ENCODE measurements at regions not wholly inside any gene's neighbourhood (a gene's known extent, or its start where the extent isn't known, plus 50 kb on each side); places are given as distances from the start of the nearest gene placed in this dataset.

DNA sequence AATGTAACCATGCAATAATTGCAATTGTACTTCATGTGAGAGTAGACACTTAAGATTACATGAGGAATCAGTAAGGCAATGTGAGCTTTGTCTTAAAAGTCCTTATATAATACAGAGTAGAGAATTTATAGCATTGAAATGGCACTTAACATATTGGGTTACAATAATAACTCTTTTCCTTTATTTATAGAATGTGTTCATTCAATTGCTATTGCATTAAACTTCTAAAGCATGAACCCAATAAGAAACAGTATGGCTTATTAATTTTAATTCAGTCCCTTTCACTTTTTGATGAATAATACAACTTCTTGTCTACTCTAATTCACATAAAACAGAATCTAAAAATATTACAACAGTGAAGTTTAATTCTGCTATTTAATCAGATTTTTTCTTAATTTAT is 174.2 kb upstream of the PABPC4L start:
- TF ChIP-seq LEF1 (IDR thresholded peaks at IDR 0.05; ENCODE audit: borderline replicate concordance) (no peak), BHLHE40 (IDR thresholded peaks at IDR 0.05; ENCODE audit: borderline replicate concordance) (no peak), L3MBTL2 (conservative IDR thresholded peaks at IDR 0.05) (no peak), FOXA1 (IDR thresholded peaks at IDR 0.05) (no peak), CTBP1 (IDR thresholded peaks at IDR 0.05; ENCODE audit: borderline replicate concordance) (no peak), NFRKB (IDR thresholded peaks at IDR 0.05) (no peak), SP1 (IDR thresholded peaks at IDR 0.05) (no peak), FOXM1 (IDR thresholded peaks at IDR 0.05; ENCODE audit: borderline replicate concordance) (no peak), ZNF384 (IDR thresholded peaks at IDR 0.05) (no peak), ARNT (IDR thresholded peaks at IDR 0.05) (no peak), FOXK2 (IDR thresholded peaks at IDR 0.05) (no peak), ELF4 (IDR thresholded peaks at IDR 0.05) (no peak), TARDBP (IDR thresholded peaks at IDR 0.05) (no peak), HDGF (IDR thresholded peaks at IDR 0.05; ENCODE audit: borderline replicate concordance) (no peak)
- TF ChIP-seq, protein P1, sequence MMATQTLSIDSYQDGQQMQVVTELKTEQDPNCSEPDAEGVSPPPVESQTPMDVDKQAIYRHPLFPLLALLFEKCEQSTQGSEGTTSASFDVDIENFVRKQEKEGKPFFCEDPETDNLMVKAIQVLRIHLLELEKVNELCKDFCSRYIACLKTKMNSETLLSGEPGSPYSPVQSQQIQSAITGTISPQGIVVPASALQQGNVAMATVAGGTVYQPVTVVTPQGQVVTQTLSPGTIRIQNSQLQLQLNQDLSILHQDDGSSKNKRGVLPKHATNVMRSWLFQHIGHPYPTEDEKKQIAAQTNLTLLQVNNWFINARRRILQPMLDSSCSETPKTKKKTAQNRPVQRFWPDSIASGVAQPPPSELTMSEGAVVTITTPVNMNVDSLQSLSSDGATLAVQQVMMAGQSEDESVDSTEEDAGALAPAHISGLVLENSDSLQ (IDR thresholded peaks at IDR 0.05), result no peak
- ChIA-PET POLR2A (no interaction called here), CTCF (no interaction called here)
- no peak for DNase-seq (ENCODE audit: extremely low spot score)

- no peak for TF ChIP-seq FOXK2 (IDR thresholded peaks at IDR 0.05)
- TF ChIP-seq, protein P1 (IDR thresholded peaks at IDR 0.05), result no peak
- TF ChIP-seq ZNF384 (IDR thresholded peaks at IDR 0.05), result no peak
- no peak for TF ChIP-seq L3MBTL2 (conservative IDR thresholded peaks at IDR 0.05)
- TF ChIP-seq NFRKB (IDR thresholded peaks at IDR 0.05), result no peak
- no peak for TF ChIP-seq SP1 (IDR thresholded peaks at IDR 0.05)
- CTCF ChIA-PET, result no interaction called here
- DNase-seq (ENCODE audit: extremely low spot score), result no peak
- POLR2A ChIA-PET, result no interaction called here
Observed at GRCh38 chr4:134365852-134366251, 164.3 kb upstream of the PABPC4L start.

- DNase-seq (ENCODE audit: extremely low spot score), result no peak
- ChIA-PET CTCF (no interaction called here), POLR2A (no interaction called here)
- TF ChIP-seq SP1 (IDR thresholded peaks at IDR 0.05), result no peak
- TF ChIP-seq HDGF (IDR thresholded peaks at IDR 0.05; ENCODE audit: borderline replicate concordance), result no peak
- no peak for TF ChIP-seq LEF1 (IDR thresholded peaks at IDR 0.05; ENCODE audit: borderline replicate concordance)
- no peak for TF ChIP-seq BHLHE40 (IDR thresholded peaks at IDR 0.05; ENCODE audit: borderline replicate concordance)
Observed at GRCh38 chr4:134364928-134365327, 163.3 kb upstream of the PABPC4L start.

- ChIA-PET POLR2A (no interaction called here), CTCF (no interaction called here)
- no peak for TF ChIP-seq CTBP1 (IDR thresholded peaks at IDR 0.05; ENCODE audit: borderline replicate concordance)
- TF ChIP-seq FOXA1 (IDR thresholded peaks at IDR 0.05), result no peak
- no peak for TF ChIP-seq SUZ12 (IDR thresholded peaks at IDR 0.05)
- TF ChIP-seq TARDBP (IDR thresholded peaks at IDR 0.05), result no peak
- TF ChIP-seq SP1 (IDR thresholded peaks at IDR 0.05), result no peak
- TF ChIP-seq ZNF384 (IDR thresholded peaks at IDR 0.05), result no peak
- no peak for TF ChIP-seq FOXM1 (IDR thresholded peaks at IDR 0.05; ENCODE audit: borderline replicate concordance)
- TF ChIP-seq LEF1 (IDR thresholded peaks at IDR 0.05; ENCODE audit: borderline replicate concordance), result no peak
- DNase-seq (ENCODE audit: extremely low spot score), result no peak
Observed at GRCh38 chr4:134345244-134345643, 143.7 kb upstream of the PABPC4L start.

- DNase-seq (ENCODE audit: extremely low spot score), result no peak
- ChIA-PET CTCF (no interaction called here), POLR2A (no interaction called here)
- TF ChIP-seq L3MBTL2 (conservative IDR thresholded peaks at IDR 0.05) (no peak), ZNF384 (IDR thresholded peaks at IDR 0.05) (no peak), HDGF (IDR thresholded peaks at IDR 0.05; ENCODE audit: borderline replicate concordance) (no peak), SP1 (IDR thresholded peaks at IDR 0.05) (no peak), FOXK2 (IDR thresholded peaks at IDR 0.05) (no peak), FOXM1 (IDR thresholded peaks at IDR 0.05; ENCODE audit: borderline replicate concordance) (no peak), CTBP1 (IDR thresholded peaks at IDR 0.05; ENCODE audit: borderline replicate concordance) (no peak), FOXA1 (IDR thresholded peaks at IDR 0.05) (no peak)
Observed at GRCh38 chr4:134343656-134344055, 142.1 kb upstream of the PABPC4L start.

DNA sequence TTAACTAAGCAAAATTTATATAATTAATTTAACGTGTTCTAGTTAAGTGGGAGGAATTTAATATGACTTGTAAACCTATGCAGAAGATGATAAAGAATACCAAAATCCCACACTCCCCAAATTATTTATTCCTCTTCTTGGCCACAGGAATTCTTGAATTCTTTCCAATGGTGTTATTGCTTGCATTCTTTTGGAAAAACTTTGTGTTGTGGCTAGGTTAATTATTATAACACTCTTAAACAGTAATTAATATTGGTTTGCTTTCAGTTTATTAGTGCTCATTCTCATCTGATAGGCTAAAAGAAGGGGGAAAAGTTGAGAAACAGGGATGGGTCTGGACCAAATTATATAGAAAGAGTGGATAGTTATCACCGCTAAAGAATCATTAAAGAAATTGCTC is 141.5 kb upstream of the PABPC4L start:
- no peak for TF ChIP-seq CTBP1 (IDR thresholded peaks at IDR 0.05; ENCODE audit: borderline replicate concordance)
- ChIA-PET CTCF (no interaction called here), POLR2A (no interaction called here)
- no peak for DNase-seq (ENCODE audit: extremely low spot score)

- no peak for DNase-seq (ENCODE audit: extremely low spot score)
- POLR2A ChIA-PET, result no interaction called here
- TF ChIP-seq ELF4 (IDR thresholded peaks at IDR 0.05) (no peak), SUZ12 (IDR thresholded peaks at IDR 0.05) (no peak), BHLHE40 (IDR thresholded peaks at IDR 0.05; ENCODE audit: borderline replicate concordance) (no peak), TARDBP (IDR thresholded peaks at IDR 0.05) (no peak), FOXA1 (IDR thresholded peaks at IDR 0.05) (no peak), HDGF (IDR thresholded peaks at IDR 0.05; ENCODE audit: borderline replicate concordance) (no peak), NFRKB (IDR thresholded peaks at IDR 0.05) (no peak), CTBP1 (IDR thresholded peaks at IDR 0.05; ENCODE audit: borderline replicate concordance) (no peak), SP1 (IDR thresholded peaks at IDR 0.05) (no peak), FOXK2 (IDR thresholded peaks at IDR 0.05) (no peak), L3MBTL2 (conservative IDR thresholded peaks at IDR 0.05) (no peak), ZNF384 (IDR thresholded peaks at IDR 0.05) (no peak), ARNT (IDR thresholded peaks at IDR 0.05) (no peak), FOXM1 (IDR thresholded peaks at IDR 0.05; ENCODE audit: borderline replicate concordance) (no peak), LEF1 (IDR thresholded peaks at IDR 0.05; ENCODE audit: borderline replicate concordance) (no peak)
- TF ChIP-seq, protein P1 (IDR thresholded peaks at IDR 0.05), result no peak
- CTCF ChIA-PET, result no interaction called here
Observed at GRCh38 chr4:134337574-134337973, 136.0 kb upstream of the PABPC4L start.
